HG03457 (cell line): ENCODE measurements at regions not wholly inside any gene's neighbourhood (a gene's known extent, or its start where the extent isn't known, plus 50 kb on each side); places are given as distances from the start of the nearest gene placed in this dataset.
"Not testable (repeated sequence)": the region's sequence is repeated elsewhere in the genome, so short reads cannot be mapped to it uniquely, and the experiment has no call there.

Experiments used
- ATAC-seq: cut with Tn5 transposase; IDR thresholded peaks from one replicate; pipeline ENCODE4 v1.9.1; 2021; ENCODE audit warnings: moderate number of reproducible peaks; ENCODE audit not compliant: unreplicated experiment

DNA sequence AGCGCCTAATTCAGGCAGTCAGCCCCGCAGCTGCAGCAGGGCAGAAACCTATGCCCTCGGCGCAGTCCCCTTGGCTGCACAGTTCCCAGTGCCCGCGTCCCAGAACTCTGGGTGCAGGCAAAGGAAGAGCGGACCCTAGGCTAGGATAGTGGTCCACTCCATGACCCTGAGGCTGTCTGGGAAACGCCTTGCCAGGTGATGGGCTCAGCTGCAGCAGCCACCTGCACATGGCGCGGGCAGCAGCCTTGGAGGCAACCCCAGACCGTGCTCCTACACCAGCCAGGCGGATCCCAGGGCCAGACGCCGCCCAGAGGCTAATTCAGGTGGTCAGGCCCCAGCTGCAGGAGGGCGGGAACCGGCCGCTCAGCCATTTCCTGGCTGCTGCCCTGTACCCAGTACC, 83.0 kb downstream of the POTEC start:
- not testable (repeated sequence) for ATAC-seq

DNA sequence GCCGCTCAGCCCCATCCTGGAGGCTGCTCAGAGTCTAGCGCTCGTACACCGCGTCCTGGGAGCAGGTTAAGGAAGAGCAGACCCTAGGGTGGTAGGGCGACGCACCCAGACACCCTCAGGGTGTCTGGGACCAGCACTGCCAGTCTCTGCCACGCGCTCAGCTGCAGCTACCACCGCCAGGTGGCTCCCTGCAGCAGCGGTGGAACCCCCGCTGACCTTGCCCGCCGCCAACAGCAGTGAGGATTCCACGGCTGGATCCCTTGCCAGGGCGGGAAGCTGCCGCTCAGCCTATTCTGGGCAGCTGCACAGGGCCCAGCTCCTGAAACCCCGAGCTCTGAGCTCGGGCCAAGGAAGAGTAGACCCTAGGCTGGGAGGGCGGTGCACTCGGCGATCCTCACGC, 83.6 kb downstream of the POTEC start:
- ATAC-seq, result not testable (repeated sequence)

DNA sequence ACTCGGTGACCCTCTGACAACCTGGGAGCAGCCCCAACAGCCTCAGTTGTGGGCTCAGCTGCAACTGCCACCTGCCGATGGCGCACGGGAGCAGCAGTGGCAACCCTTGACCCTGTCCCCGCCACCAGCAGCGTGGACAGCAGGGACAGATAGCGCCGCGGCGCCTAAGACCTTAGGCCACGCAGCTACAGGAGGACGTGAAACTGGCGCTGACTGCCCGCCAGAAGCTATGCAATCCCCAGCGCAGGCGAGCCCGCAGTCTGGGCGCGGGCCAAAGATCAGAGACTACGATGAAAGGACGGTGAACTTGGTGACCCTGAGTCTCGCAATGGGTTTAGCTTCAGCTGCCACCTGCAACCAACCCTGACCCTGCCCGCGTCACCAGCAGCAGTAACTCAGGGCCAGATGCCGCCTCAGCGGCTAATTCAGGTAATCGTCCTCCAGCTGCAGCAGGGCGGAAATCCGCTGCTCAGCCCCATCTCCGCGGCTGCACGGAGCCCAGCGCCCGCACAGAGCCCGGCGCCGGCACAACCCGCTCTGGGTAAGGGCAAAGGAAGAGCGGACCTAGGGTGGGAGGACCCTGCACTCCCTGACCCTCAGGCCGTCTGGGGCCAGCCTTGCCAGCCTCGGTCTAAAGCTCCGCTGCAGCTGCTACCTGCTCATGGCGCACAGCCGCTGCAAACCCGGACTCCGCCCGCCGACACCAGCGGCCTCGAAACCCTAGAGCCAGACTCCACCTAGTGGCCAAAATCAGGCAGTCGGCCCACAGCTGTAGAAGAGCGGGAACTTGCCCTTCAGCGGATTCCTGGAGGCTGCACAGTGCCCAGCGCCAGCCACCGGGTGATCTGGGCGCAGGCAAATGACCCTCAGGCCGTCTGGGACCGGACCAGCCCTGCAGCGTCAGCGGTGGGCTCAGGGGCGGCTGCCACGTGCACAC, 85.1 kb downstream of the POTEC start:
- ATAC-seq, result not testable (repeated sequence)

- ATAC-seq, result not testable (repeated sequence)
These were observed 92.8 kb downstream of the POTEC start for GRCh38 chr18:14450637-14451009.

- ATAC-seq, result not testable (repeated sequence)
These were observed 93.3 kb downstream of the POTEC start for GRCh38 chr18:14449995-14450636.

DNA sequence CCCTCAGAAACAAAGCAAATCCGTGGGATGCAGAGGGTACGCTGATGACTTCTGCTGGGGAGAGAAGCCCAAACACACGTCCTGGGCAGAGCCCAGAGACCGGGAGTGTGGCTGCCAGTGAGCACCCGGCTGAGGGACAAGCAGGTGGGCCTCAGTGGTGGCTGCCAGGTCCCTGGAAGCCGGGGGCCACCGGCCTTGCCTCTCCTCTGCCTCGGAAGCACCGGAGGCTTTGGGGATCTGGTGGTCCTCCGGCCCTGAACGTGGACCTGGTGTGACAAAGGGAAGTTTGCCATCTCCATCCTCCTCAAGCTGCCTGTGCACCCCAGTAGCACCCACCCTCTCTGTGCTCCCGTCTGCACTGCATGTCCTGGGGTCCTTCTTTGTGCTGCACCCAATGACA, 94.3 kb downstream of the POTEC start:
- not testable (repeated sequence) for ATAC-seq

GRCh38 chr18:14447715-14448114, 95.7 kb downstream of the POTEC start:
- ATAC-seq, result not testable (repeated sequence)

- ATAC-seq, result not testable (repeated sequence)
These were observed 107.9 kb downstream of the POTEC start for GRCh38 chr18:14435460-14435859.

GRCh38 chr18:14432371-14432770, 111.0 kb downstream of the POTEC start:
- not testable (repeated sequence) for ATAC-seq

GRCh38 chr18:14431031-14431521, 112.3 kb downstream of the POTEC start:
- not testable (repeated sequence) for ATAC-seq

DNA sequence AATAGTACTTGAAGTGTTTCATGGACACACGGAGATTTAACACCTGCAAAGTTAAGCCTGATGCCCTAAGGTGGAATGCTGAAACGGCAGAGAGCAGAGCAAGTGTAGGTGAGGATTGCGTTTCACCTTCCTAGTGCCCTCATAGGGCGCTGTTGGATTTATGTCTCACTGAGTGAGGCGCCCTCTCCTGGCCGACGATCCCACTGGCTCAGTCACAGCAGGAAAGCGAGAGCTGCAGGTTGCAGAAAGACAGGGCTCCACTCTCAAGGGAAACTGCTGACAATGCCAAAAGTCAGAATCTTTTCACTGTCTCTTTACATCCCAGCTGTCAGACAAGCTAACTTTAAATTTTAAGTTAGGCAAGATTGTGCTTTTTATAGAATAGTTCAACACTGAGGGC, 127.6 kb downstream of the POTEC start:
- ATAC-seq, result not testable (repeated sequence)

DNA sequence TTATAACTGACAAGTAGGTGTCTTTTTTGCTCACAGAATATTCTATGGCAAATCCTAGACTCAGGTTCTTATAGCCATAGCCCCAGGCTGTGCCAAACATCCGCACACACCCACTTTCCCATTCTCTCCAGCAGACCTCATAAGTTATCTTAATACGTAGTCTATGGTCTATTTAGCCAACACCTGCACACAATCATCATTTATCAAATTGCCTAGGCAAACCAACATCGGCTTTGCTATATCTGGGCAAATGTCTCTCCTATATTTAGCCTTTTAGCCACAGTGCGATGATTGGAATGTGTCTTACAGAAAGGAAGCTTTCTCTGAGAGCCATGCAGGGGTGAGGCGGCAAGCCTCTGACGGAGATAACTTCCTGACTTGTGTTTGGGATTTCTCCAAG, 128.0 kb downstream of the POTEC start:
- ATAC-seq, result not testable (repeated sequence)

DNA sequence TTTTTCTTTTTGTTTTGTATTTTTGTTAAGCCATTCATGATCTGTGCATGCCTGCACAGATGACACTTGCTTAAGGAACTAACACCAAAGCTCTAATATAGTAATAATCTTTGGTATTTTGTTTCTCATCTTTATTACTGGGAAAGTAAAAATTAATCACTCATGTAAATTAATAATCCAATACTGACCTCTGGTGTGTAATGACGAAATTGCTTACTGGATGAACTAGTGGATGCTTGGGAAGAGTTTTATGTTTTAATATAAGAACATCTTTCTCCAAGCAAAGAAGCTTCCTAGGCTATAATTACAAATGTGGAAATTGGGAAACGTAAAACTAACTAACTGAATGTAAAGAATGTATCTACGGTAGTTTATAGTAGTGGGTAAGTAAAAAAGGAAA, 147.9 kb downstream of the POTEC start:
- not testable (repeated sequence) for ATAC-seq

- ATAC-seq, result not testable (repeated sequence)
These were observed 149.8 kb downstream of the POTEC start for GRCh38 chr18:14393563-14394103.

DNA sequence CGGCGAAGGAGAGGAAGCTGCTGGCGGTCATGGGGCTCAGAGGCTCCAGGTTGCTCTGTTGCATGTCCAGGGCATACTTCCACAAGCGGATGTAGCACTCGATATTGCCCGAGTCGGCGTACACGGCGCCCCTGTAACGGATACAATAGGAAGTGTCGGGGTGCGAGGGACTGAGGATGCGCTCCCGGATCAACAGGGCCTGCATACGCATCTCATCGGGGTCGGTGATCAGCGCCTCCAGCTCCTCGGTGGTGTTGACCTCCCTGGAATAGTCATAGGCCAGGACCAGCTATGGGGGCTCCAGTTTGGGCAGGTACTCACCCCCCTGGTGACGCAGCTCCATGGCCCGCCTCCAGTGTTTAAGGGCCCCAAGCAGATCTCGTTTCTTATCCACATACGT, 150.8 kb downstream of the POTEC start:
- ATAC-seq, result not testable (repeated sequence)

DNA sequence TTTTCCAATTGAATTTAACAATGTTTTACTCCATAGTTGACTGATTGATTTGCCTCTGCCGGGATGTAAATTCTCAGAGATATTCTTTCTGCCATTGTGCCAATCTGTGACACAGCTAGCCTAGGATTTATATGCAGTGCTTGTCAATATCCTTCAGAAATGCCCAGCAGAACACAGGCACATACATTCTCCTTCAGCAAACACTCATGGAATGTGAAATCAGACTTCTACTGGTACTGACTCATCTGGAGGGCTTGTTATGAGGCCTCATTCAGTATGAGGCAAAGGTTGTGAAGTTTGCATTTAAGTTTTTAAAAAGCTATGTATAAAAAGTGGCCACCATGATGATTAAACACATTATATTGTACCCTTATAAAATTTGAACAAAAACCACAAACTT, 158.4 kb downstream of the POTEC start:
- not testable (repeated sequence) for ATAC-seq

GRCh38 chr18:14382666-14383065, 160.7 kb downstream of the POTEC start:
- ATAC-seq, result not testable (repeated sequence)

GRCh38 chr18:14379489-14379888, 163.9 kb downstream of the POTEC start:
- not testable (repeated sequence) for ATAC-seq

GRCh38 chr18:14378376-14378775, 165.0 kb downstream of the POTEC start:
- not testable (repeated sequence) for ATAC-seq

GRCh38 chr18:14361346-14361745, 182.1 kb downstream of the POTEC start:
- not testable (repeated sequence) for ATAC-seq

GRCh38 chr18:14357553-14358297, 185.7 kb downstream of the POTEC start:
- ATAC-seq, result not testable (repeated sequence)
